ENCODE measurements at regions not wholly inside any gene's neighbourhood (a gene's known extent, or its start where the extent isn't known, plus 50 kb on each side); places are given as distances from the start of the nearest gene placed in this dataset.

DNA sequence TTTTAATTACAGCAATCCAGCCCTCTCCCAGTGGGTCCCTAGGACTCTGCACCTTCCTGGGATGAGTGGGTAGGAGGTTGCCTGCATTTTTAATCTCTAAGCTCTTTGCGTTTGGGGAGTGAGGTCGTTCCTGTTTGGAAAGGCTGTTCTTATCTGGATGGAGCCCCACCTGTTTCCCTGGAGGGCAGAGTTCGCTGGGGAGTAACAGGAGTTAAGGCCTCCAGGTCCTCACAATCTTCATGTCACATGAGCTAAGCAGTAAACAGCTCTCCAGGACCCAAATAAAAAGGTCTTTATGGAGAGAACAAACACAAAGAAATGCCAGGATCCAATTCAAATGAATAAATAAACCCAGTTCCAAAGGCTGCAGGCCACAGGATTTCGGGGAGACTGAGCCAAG, 56.0 kb upstream of the RFLNA start:
- Histone ChIP-seq H3K9ac (ENCODE audit: low read length) (no peak overlapping the region), H3K27me3 (ENCODE audit: insufficient read depth, low read depth, low read length) (no peaks in the 10 kb centered on the region), H3F3A (ENCODE audit: insufficient read depth, low read length, poor library complexity, severe bottlenecking) (no peaks in the 10 kb centered on the region), H3K36me3 (ENCODE audit: insufficient read depth, low read length) (no peaks in the 10 kb centered on the region), H4K20me1 (ENCODE audit: insufficient read depth) (no peaks in the 10 kb centered on the region), H3K79me2 (replicated peaks; ENCODE audit: insufficient read depth, low read length) (no peaks in the 10 kb centered on the region), H3K27ac (ENCODE audit: low read length) (no peak overlapping the region), H3K4me3 (ENCODE audit: low read length) (no peak overlapping the region), H3K9me2 (ENCODE audit: insufficient read depth, low read length) (no peaks in the 10 kb centered on the region), H3K4me2 (ENCODE audit: low read length) (no peak overlapping the region), H3K9me3 (ENCODE audit: low read length) (no peaks in the 10 kb centered on the region), H2AFZ (ENCODE audit: low read depth, low read length) (no peak overlapping the region)
- TF ChIP-seq EP300 (conservative IDR thresholded peaks at IDR 0.05; ENCODE audit: poor library complexity, severe bottlenecking) (no peak), RAD21 (conservative IDR thresholded peaks at IDR 0.05) (no peak), EZH2 (IDR thresholded peaks at IDR 0.05; ENCODE audit: borderline replicate concordance, insufficient read depth, low read length, poor library complexity, severe bottlenecking) (no peak), POLR2AphosphoS5 (IDR thresholded peaks at IDR 0.05) (no peak), TAF1 (IDR thresholded peaks at IDR 0.05; ENCODE audit: low read depth) (no peak), SMC3 (conservative IDR thresholded peaks at IDR 0.05; ENCODE audit: poor library complexity) (no peak), MXI1 (conservative IDR thresholded peaks at IDR 0.05; ENCODE audit: poor library complexity, severe bottlenecking) (no peak)
- TF ChIP-seq, protein P1, sequence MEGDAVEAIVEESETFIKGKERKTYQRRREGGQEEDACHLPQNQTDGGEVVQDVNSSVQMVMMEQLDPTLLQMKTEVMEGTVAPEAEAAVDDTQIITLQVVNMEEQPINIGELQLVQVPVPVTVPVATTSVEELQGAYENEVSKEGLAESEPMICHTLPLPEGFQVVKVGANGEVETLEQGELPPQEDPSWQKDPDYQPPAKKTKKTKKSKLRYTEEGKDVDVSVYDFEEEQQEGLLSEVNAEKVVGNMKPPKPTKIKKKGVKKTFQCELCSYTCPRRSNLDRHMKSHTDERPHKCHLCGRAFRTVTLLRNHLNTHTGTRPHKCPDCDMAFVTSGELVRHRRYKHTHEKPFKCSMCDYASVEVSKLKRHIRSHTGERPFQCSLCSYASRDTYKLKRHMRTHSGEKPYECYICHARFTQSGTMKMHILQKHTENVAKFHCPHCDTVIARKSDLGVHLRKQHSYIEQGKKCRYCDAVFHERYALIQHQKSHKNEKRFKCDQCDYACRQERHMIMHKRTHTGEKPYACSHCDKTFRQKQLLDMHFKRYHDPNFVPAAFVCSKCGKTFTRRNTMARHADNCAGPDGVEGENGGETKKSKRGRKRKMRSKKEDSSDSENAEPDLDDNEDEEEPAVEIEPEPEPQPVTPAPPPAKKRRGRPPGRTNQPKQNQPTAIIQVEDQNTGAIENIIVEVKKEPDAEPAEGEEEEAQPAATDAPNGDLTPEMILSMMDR (IDR thresholded peaks at IDR 0.05; ENCODE audit: poor library complexity, severe bottlenecking): no peak
- TF ChIP-seq, protein P2, sequence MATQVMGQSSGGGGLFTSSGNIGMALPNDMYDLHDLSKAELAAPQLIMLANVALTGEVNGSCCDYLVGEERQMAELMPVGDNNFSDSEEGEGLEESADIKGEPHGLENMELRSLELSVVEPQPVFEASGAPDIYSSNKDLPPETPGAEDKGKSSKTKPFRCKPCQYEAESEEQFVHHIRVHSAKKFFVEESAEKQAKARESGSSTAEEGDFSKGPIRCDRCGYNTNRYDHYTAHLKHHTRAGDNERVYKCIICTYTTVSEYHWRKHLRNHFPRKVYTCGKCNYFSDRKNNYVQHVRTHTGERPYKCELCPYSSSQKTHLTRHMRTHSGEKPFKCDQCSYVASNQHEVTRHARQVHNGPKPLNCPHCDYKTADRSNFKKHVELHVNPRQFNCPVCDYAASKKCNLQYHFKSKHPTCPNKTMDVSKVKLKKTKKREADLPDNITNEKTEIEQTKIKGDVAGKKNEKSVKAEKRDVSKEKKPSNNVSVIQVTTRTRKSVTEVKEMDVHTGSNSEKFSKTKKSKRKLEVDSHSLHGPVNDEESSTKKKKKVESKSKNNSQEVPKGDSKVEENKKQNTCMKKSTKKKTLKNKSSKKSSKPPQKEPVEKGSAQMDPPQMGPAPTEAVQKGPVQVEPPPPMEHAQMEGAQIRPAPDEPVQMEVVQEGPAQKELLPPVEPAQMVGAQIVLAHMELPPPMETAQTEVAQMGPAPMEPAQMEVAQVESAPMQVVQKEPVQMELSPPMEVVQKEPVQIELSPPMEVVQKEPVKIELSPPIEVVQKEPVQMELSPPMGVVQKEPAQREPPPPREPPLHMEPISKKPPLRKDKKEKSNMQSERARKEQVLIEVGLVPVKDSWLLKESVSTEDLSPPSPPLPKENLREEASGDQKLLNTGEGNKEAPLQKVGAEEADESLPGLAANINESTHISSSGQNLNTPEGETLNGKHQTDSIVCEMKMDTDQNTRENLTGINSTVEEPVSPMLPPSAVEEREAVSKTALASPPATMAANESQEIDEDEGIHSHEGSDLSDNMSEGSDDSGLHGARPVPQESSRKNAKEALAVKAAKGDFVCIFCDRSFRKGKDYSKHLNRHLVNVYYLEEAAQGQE (IDR thresholded peaks at IDR 0.05; ENCODE audit: borderline replicate concordance): no peak

- H3K27ac ChIP-seq (ENCODE audit: low read length): no peak overlapping the region
- H2AFZ ChIP-seq (ENCODE audit: low read depth, low read length): no peak overlapping the region
- H3K27me3 ChIP-seq (ENCODE audit: insufficient read depth, low read depth, low read length): no peaks in the 10 kb centered on the region
Observed at GRCh38 chr12:124240493-124240892, 54.4 kb upstream of the RFLNA start.

More at GRCh38 chr12:124240493-124240892, 54.4 kb upstream of the RFLNA start:
- Histone ChIP-seq H3K36me3 (ENCODE audit: insufficient read depth, low read length) (no peaks in the 10 kb centered on the region), H3K9ac (ENCODE audit: low read length) (no peak overlapping the region), H3K4me2 (ENCODE audit: low read length) (no peak overlapping the region), H3F3A (ENCODE audit: insufficient read depth, low read length, poor library complexity, severe bottlenecking) (no peaks in the 10 kb centered on the region), H3K9me2 (ENCODE audit: insufficient read depth, low read length) (no peaks in the 10 kb centered on the region), H3K9me3 (ENCODE audit: low read length) (no peaks in the 10 kb centered on the region), H3K79me2 (replicated peaks; ENCODE audit: insufficient read depth, low read length) (no peaks in the 10 kb centered on the region), H3K4me3 (ENCODE audit: low read length) (no peak overlapping the region), H4K20me1 (ENCODE audit: insufficient read depth) (no peaks in the 10 kb centered on the region)
- no peak for TF ChIP-seq POLR2AphosphoS5 (IDR thresholded peaks at IDR 0.05)
- TF ChIP-seq, protein P2 (IDR thresholded peaks at IDR 0.05; ENCODE audit: borderline replicate concordance): no peak

Measured in neural cell (in vitro differentiated cells).